ENCODE measurements at regions not wholly inside any gene's neighbourhood (a gene's known extent, or its start where the extent isn't known, plus 50 kb on each side); places are given as distances from the start of the nearest gene placed in this dataset.

DNA sequence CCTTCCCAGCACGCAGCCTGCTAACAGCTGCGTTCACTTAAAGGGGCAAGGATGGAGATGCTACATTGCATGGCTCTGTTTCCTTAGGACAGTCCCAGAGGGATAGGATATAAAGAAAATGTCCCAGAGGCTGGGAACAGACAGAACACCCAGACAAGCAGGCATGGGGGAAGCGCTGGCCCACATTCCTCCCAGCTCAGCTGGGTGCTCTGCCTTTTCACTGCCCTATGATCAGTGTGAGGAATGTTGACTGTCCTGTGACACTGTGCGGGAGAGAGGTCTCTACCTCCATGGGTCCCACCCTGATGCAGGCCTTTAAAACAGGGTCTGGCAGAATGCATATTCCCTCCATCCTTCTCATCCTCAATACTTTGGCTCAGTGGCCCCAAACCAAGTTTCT lies 459.4 kb upstream of the DMAC1 start:
- no peak for TF ChIP-seq YY1 (IDR thresholded peaks at IDR 0.05; ENCODE audit: insufficient read depth, insufficient read length)
- no peak for TF ChIP-seq ZNF274 (IDR thresholded peaks at IDR 0.05; ENCODE audit: low read depth, low read length)
- TF ChIP-seq SUZ12 (IDR thresholded peaks at IDR 0.05; ENCODE audit: extremely low read depth, insufficient read depth, insufficient read length) = no peak
